T-cell (primary cell): ENCODE measurements at regions not wholly inside any gene's neighbourhood (a gene's known extent, or its start where the extent isn't known, plus 50 kb on each side); places are given as distances from the start of the nearest gene placed in this dataset.

Experiments used
- ATAC-seq, 4 experiments: fragments of 200-7000 bp in 3 of 4; fragments of 150-1000 bp in 1 of 4; cut with Tn5 transposase; replicated peaks in 1 of 4; 1 replicate in 3 of 4; 2 replicates in 1 of 4; pipeline ENCODE4 v1.10.0; 2021; ENCODE audit warnings: moderate library complexity in 3 of 4, mild to moderate bottlenecking in 2 of 4, moderate number of reproducible peaks in 1 of 4
- CTCF ChIA-PET, 2 donors: fragments of 300-600 bp; sonication (Branson Sonifier 250); formaldehyde crosslinking; loops; one replicate each; lab custom pipeline; 2022; ENCODE audit warnings: antibody characterized with exemption in 2 of 2; lab: Charles Lee
- POLR2A ChIA-PET, 2 donors: fragments of 300-600 bp; sonication (Branson Sonifier 250); formaldehyde crosslinking; loops; one replicate each; lab custom pipeline; 2022; ENCODE audit warnings: antibody characterized with exemption in 2 of 2; lab: Charles Lee
- DNase-seq, 35 experiments: peaks; one replicate each; pipeline versions ENCODE4 v3.0.0 to v3.0.0-alpha.2; 2013 to 2023
- H3K27ac ChIP-seq: one replicate; pipeline ENCODE4 v1.5.1; 2013; ENCODE audit warnings: low read length
- H3K27me3 ChIP-seq, 2 experiments: replicated peaks in 1 of 2; 1 replicate in 1 of 2; 2 replicates in 1 of 2; pipeline versions ENCODE4 v1.6.1 to v1.7.0; 2013; ENCODE audit warnings: low read length in 1 of 2, mixed read lengths in 1 of 2; ENCODE audit not compliant: control insufficient read depth in 2 of 2, insufficient read depth in 2 of 2; ENCODE audit errors: extremely low read depth in 1 of 2
- H3K36me3 ChIP-seq, 2 donors: 1 replicate in 1 of 2; 2 replicates in 1 of 2; pipeline versions ENCODE4 v1.6.1 to v1.7.0; 2013; ENCODE audit warnings: low read length in 1 of 2; ENCODE audit not compliant: control insufficient read depth in 2 of 2, insufficient read depth in 1 of 2; ENCODE audit errors: extremely low read depth in 1 of 2
- H3K4me1 ChIP-seq, 2 experiments: 1 replicate in 1 of 2; 2 replicates in 1 of 2; pipeline versions ENCODE4 v1.6.1 to v1.7.0; 2013; ENCODE audit warnings: low read length in 2 of 2, mixed read lengths in 1 of 2; ENCODE audit not compliant: insufficient read depth in 2 of 2, control insufficient read depth in 1 of 2; ENCODE audit errors: extremely low read depth in 1 of 2
- H3K4me3 ChIP-seq, 2 donors: 1 replicate in 1 of 2; 2 replicates in 1 of 2; pipeline versions ENCODE4 v1.5.1 to v1.7.0; 2013; ENCODE audit warnings: mild to moderate bottlenecking in 2 of 2, low read length in 1 of 2, moderate library complexity in 1 of 2; ENCODE audit not compliant: control insufficient read depth in 1 of 2; ENCODE audit errors: extremely low read depth in 1 of 2
- H3K9me3 ChIP-seq: 2 replicates; pipeline ENCODE4 v1.7.0; 2013
- H3K27ac Mint-ChIP-seq, 2 donors: one replicate each; pipeline ENCODE4 v1.8.0; 2020 to 2021; ENCODE audit warnings: mild to moderate bottlenecking in 2 of 2, mixed read lengths in 2 of 2
- H3K27me3 Mint-ChIP-seq, 2 donors: one replicate each; pipeline ENCODE4 v1.8.0; 2021 to 2022; ENCODE audit warnings: mixed read lengths in 2 of 2
- H3K36me3 Mint-ChIP-seq: one replicate; pipeline ENCODE4 v1.8.0; 2021; ENCODE audit warnings: mixed read lengths
- H3K4me1 Mint-ChIP-seq, 3 donors: one replicate each; pipeline ENCODE4 v1.8.0; 2020 to 2022; ENCODE audit warnings: mixed read lengths in 3 of 3, mild to moderate bottlenecking in 1 of 3
- H3K4me3 Mint-ChIP-seq, 3 donors: one replicate each; pipeline ENCODE4 v1.8.0; 2020 to 2022; ENCODE audit warnings: mild to moderate bottlenecking in 3 of 3, mixed read lengths in 3 of 3, moderate library complexity in 3 of 3
- H3K9me3 Mint-ChIP-seq, 3 donors: one replicate each; pipeline ENCODE4 v1.8.0; 2020 to 2022; ENCODE audit warnings: mixed read lengths in 3 of 3
- WGBS: methylation state at CpG from one replicate; pipeline ENCODE4 v1.1.5; 2013; ENCODE audit warnings: missing lambda C conversion rate; ENCODE audit not compliant: insufficient coverage; 5-methylcytosine and 5-hydroxymethylcytosine counted together

GRCh38 chr5:155252025-155252424, 238.5 kb downstream of the KIF4B start:
- peaks cover 4% of the 10 kb centered on the region in 2 donors for H3K27me3 Mint-ChIP-seq
- no peaks in the 10 kb centered on the region for H3K4me1 Mint-ChIP-seq
- no peak overlapping the region for H3K27ac Mint-ChIP-seq

GRCh38 chr5:155252717-155253116, 239.2 kb downstream of the KIF4B start:
- Mint-ChIP-seq H3K27ac (no peak overlapping the region), H3K9me3 (no peaks in the 10 kb centered on the region), H3K27me3 (peaks cover 4 to 6% of the 10 kb centered on the region in 2 donors), H3K4me3 (no peak overlapping the region), H3K4me1 (no peaks in the 10 kb centered on the region), H3K36me3 (no peaks in the 10 kb centered on the region)
- DNase-seq (no peak), ATAC-seq (no peak)
- H3K27ac ChIP-seq: no peak overlapping the region
- H3K36me3 ChIP-seq: no peaks in the 10 kb centered on the region
- WGBS: no CpG with 5 or more reads among the region's 3 CpGs
- no peaks in the 10 kb centered on the region for H3K9me3 ChIP-seq
- H3K27me3 ChIP-seq: no peaks in the 10 kb centered on the region
- H3K4me3 ChIP-seq: no peak overlapping the region
- no peaks in the 10 kb centered on the region for H3K4me1 ChIP-seq
- ChIA-PET POLR2A (no interaction called here), CTCF (interaction anchor here in 1 of 2 donors (0.6 kb wide), 1 partner anchor 71 kb away, joined by 6 read pairs; no protein-coding TSS in a partner anchor)

More at GRCh38 chr5:155252025-155252424, 238.5 kb downstream of the KIF4B start:
- Histone ChIP-seq H3K27ac (no peak overlapping the region), H3K4me3 (no peak overlapping the region), H3K4me1 (no peaks in the 10 kb centered on the region), H3K9me3 (no peaks in the 10 kb centered on the region), H3K36me3 (no peaks in the 10 kb centered on the region), H3K27me3 (no peaks in the 10 kb centered on the region)
- DNase-seq: no peak
- Mint-ChIP-seq H3K9me3 (no peaks in the 10 kb centered on the region), H3K36me3 (no peaks in the 10 kb centered on the region), H3K4me3 (no peak overlapping the region)
- no peak for ATAC-seq
- ChIA-PET POLR2A (no interaction called here), CTCF (interaction anchor here in 1 of 2 donors (0.5 kb wide), 1 partner anchor 10 kb away, joined by 5 read pairs; no protein-coding TSS in a partner anchor)

DNA sequence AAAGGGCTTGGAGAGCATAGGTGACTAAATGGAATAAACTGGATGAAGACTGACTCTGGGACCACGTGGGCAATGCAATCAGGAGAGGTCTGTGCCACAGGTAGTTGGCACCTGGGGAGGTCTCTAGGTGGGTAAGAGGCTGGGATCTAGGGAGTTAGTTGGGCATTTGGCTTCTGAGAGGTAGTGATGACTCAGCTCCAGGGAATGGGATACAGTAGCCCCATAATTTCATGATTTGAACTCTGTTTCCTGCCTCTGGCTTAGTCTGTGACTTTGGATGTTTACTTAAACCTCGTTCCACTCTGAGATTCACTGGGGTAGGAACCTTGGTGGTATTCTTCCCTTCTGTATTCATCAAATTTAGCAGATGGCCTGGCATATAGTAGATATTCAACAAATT, 240.8 kb downstream of the KIF4B start:
- no peak overlapping the region for H3K4me3 Mint-ChIP-seq
- Histone ChIP-seq H3K27me3 (no peaks in the 10 kb centered on the region), H3K27ac (no peak overlapping the region), H3K36me3 (no peaks in the 10 kb centered on the region), H3K9me3 (no peaks in the 10 kb centered on the region), H3K4me1 (no peaks in the 10 kb centered on the region), H3K4me3 (no peak overlapping the region)
- H3K36me3 Mint-ChIP-seq: no peaks in the 10 kb centered on the region
- 40% methylated on average over 1 of the region's 2 CpGs for WGBS
- no peaks in the 10 kb centered on the region for H3K9me3 Mint-ChIP-seq
- ChIA-PET CTCF (no interaction called here), POLR2A (no interaction called here)
- H3K27me3 Mint-ChIP-seq: peaks cover 4 to 13% of the 10 kb centered on the region in 2 donors
- ATAC-seq (no peak), DNase-seq (no peak)
- H3K4me1 Mint-ChIP-seq: no peaks in the 10 kb centered on the region
- H3K27ac Mint-ChIP-seq: no peak overlapping the region

- no peaks in the 10 kb centered on the region for H3K36me3 Mint-ChIP-seq
- ChIA-PET POLR2A (no interaction called here), CTCF (no interaction called here)
- WGBS: 76% methylated on average over 3 of the region's 6 CpGs
- peaks cover 0 to 9% of the 10 kb centered on the region in 2 donors for H3K27me3 Mint-ChIP-seq
- DNase-seq (no peak), ATAC-seq (no peak)
- no peak overlapping the region for H3K4me3 ChIP-seq
- no peak overlapping the region for H3K4me3 Mint-ChIP-seq
- no peak overlapping the region for H3K27ac Mint-ChIP-seq
- H3K27me3 ChIP-seq: no peaks in the 10 kb centered on the region
- no peak overlapping the region for H3K27ac ChIP-seq
- no peaks in the 10 kb centered on the region for H3K4me1 Mint-ChIP-seq
- no peaks in the 10 kb centered on the region for H3K4me1 ChIP-seq
- H3K9me3 ChIP-seq: no peaks in the 10 kb centered on the region
- no peaks in the 10 kb centered on the region for H3K36me3 ChIP-seq
- H3K9me3 Mint-ChIP-seq: peaks cover 0 to 3% (median 0%) of the 10 kb centered on the region in 3 donors
These were observed 244.6 kb downstream of the KIF4B start for GRCh38 chr5:155258161-155258560.

- H3K27me3 Mint-ChIP-seq: peaks cover 0 to 9% of the 10 kb centered on the region in 2 donors
- POLR2A ChIA-PET: no interaction called here
- 33% methylated on average over 3 of the region's 5 CpGs for WGBS
These were observed 246.1 kb downstream of the KIF4B start for GRCh38 chr5:155259648-155260047.

DNA sequence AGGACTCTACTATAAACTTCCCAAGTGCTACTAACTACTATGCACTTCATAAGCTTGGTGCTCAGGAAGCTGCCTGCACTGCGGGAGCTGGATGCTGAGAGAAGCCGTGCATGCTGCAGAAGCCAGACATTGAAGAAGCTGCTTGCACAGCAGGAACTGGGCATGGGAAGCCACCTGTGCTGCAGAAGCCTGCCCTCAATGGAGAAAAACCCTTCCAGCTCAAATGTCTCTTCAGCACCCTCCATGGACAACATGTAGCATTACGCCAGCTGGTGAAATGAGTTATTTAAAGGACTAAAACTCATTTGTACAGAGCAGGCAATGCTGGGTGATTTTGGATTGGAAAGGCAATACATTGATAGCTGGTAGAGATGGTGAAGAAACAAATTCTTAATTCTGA, 247.2 kb downstream of the KIF4B start:
- H3K4me1 Mint-ChIP-seq: no peaks in the 10 kb centered on the region
- H3K36me3 Mint-ChIP-seq: no peaks in the 10 kb centered on the region
- CTCF ChIA-PET: interaction anchor here in 1 of 2 donors (0.6 kb wide), 1 partner anchor 12 kb away, joined by 3 read pairs; no protein-coding TSS in a partner anchor
- POLR2A ChIA-PET: no interaction called here
- peaks cover 0 to 3% (median 0%) of the 10 kb centered on the region in 3 donors for H3K9me3 Mint-ChIP-seq
- Histone ChIP-seq H3K27me3 (no peaks in the 10 kb centered on the region), H3K9me3 (no peaks in the 10 kb centered on the region), H3K4me1 (no peaks in the 10 kb centered on the region), H3K27ac (no peak overlapping the region), H3K4me3 (no peak overlapping the region), H3K36me3 (no peaks in the 10 kb centered on the region)
- ATAC-seq (no peak), DNase-seq (no peak)
- no peak overlapping the region for H3K4me3 Mint-ChIP-seq
- no peak overlapping the region for H3K27ac Mint-ChIP-seq
- H3K27me3 Mint-ChIP-seq: peaks cover 0 to 9% of the 10 kb centered on the region in 2 donors
- WGBS: 56% methylated on average over 2 of the region's 3 CpGs

More at GRCh38 chr5:155259648-155260047, 246.1 kb downstream of the KIF4B start:
- H3K4me1 Mint-ChIP-seq: no peaks in the 10 kb centered on the region
- Histone ChIP-seq H3K27me3 (no peaks in the 10 kb centered on the region), H3K9me3 (no peaks in the 10 kb centered on the region), H3K4me1 (no peaks in the 10 kb centered on the region), H3K27ac (no peak overlapping the region), H3K4me3 (no peak overlapping the region), H3K36me3 (no peaks in the 10 kb centered on the region)
- no peak overlapping the region for H3K27ac Mint-ChIP-seq
- no peak overlapping the region for H3K4me3 Mint-ChIP-seq
- ATAC-seq (no peak), DNase-seq (no peak)
- H3K36me3 Mint-ChIP-seq: no peaks in the 10 kb centered on the region
- H3K9me3 Mint-ChIP-seq: peaks cover 0 to 3% (median 0%) of the 10 kb centered on the region in 3 donors
- CTCF ChIA-PET: no interaction called here

DNA sequence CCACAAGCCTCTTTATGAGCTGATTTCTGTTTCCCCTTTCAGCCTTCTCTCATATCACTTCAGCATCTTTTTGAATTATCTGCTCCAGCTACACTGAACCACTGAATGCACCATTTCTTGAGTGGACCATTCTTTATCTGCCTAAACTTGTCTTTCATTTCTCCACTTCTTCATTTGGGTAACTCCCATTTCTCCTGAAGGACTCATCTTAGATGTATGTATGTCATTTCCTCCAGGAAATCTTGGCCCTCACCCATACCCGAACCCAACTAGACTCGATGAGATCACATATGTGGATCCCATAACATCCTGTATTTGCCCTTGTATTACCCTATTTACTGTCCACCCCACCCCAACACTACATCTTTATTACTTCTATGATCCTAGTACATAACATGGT, 249.8 kb downstream of the KIF4B start:
- DNase-seq: no peak
- H3K27me3 ChIP-seq: no peaks in the 10 kb centered on the region
- no peaks in the 10 kb centered on the region for H3K4me1 ChIP-seq
- Mint-ChIP-seq H3K4me1 (no peaks in the 10 kb centered on the region), H3K27ac (no peak overlapping the region), H3K9me3 (peaks cover 0 to 3% (median 0%) of the 10 kb centered on the region in 3 donors), H3K27me3 (peaks cover 0 to 3% of the 10 kb centered on the region in 2 donors), H3K36me3 (no peaks in the 10 kb centered on the region), H3K4me3 (no peak overlapping the region)
- ATAC-seq: no peak
- ChIA-PET POLR2A (no interaction called here), CTCF (no interaction called here)
- H3K27ac ChIP-seq: no peak overlapping the region
- no peaks in the 10 kb centered on the region for H3K36me3 ChIP-seq
- no CpG with 5 or more reads among the region's 2 CpGs for WGBS
- no peak overlapping the region for H3K4me3 ChIP-seq
- no peaks in the 10 kb centered on the region for H3K9me3 ChIP-seq
